ENCODE measurements at regions not wholly inside any gene's neighbourhood (a gene's known extent, or its start where the extent isn't known, plus 50 kb on each side); places are given as distances from the start of the nearest gene placed in this dataset.

- no peak overlapping the region for H3K4me3 Mint-ChIP-seq (ENCODE audit: unreplicated experiment)
- peaks cover 5% of the 10 kb centered on the region for H3K36me3 Mint-ChIP-seq (ENCODE audit: unreplicated experiment)
- DNase-seq, result no peak
- H3K4me1 Mint-ChIP-seq (ENCODE audit: low read depth, unreplicated experiment), result peaks cover 22% of the 10 kb centered on the region
- TF ChIP-seq CTCF (IDR thresholded peaks at IDR 0.05; ENCODE audit: partially characterized antibody, unreplicated experiment), result no peak
- no peaks in the 10 kb centered on the region for H3K9me3 Mint-ChIP-seq (ENCODE audit: unreplicated experiment)
- H3K27me3 Mint-ChIP-seq (ENCODE audit: unreplicated experiment), result peaks cover 4% of the 10 kb centered on the region
- no peak overlapping the region for H3K27ac Mint-ChIP-seq (ENCODE audit: unreplicated experiment)
Observed at GRCh38 chr2:765369-765768, 88.2 kb upstream of the TMEM18 start.

GRCh38 chr2:763766-764525 is 86.7 kb upstream of the TMEM18 start:
- H3K27me3 Mint-ChIP-seq (ENCODE audit: unreplicated experiment), result peaks cover 2% of the 10 kb centered on the region
- no peak for TF ChIP-seq CTCF (IDR thresholded peaks at IDR 0.05; ENCODE audit: partially characterized antibody, unreplicated experiment)
- no peak overlapping the region for H3K4me3 Mint-ChIP-seq (ENCODE audit: unreplicated experiment)
- H3K36me3 Mint-ChIP-seq (ENCODE audit: unreplicated experiment), result peaks cover 5% of the 10 kb centered on the region
- H3K27ac Mint-ChIP-seq (ENCODE audit: unreplicated experiment), result no peak overlapping the region
- DNase-seq, result no peak
- no peaks in the 10 kb centered on the region for H3K9me3 Mint-ChIP-seq (ENCODE audit: unreplicated experiment)
- H3K4me1 Mint-ChIP-seq (ENCODE audit: low read depth, unreplicated experiment), result peaks cover 22% of the 10 kb centered on the region

GRCh38 chr2:762646-763045 is 85.4 kb upstream of the TMEM18 start:
- Mint-ChIP-seq H3K27me3 (ENCODE audit: unreplicated experiment) (peaks cover 2% of the 10 kb centered on the region), H3K36me3 (ENCODE audit: unreplicated experiment) (peaks cover 5% of the 10 kb centered on the region), H3K27ac (ENCODE audit: unreplicated experiment) (no peak overlapping the region), H3K4me3 (ENCODE audit: unreplicated experiment) (no peak overlapping the region), H3K4me1 (ENCODE audit: low read depth, unreplicated experiment) (peaks cover 20% of the 10 kb centered on the region), H3K9me3 (ENCODE audit: unreplicated experiment) (no peaks in the 10 kb centered on the region)
- TF ChIP-seq CTCF (IDR thresholded peaks at IDR 0.05; ENCODE audit: partially characterized antibody, unreplicated experiment), result no peak
- no peak for DNase-seq

- no peak overlapping the region for H3K4me3 Mint-ChIP-seq (ENCODE audit: unreplicated experiment)
- no peak overlapping the region for H3K27ac Mint-ChIP-seq (ENCODE audit: unreplicated experiment)
- no peaks in the 10 kb centered on the region for H3K27me3 Mint-ChIP-seq (ENCODE audit: unreplicated experiment)
- no peaks in the 10 kb centered on the region for H3K9me3 Mint-ChIP-seq (ENCODE audit: unreplicated experiment)
- H3K4me1 Mint-ChIP-seq (ENCODE audit: low read depth, unreplicated experiment), result peaks cover 11% of the 10 kb centered on the region
- no peak for DNase-seq
- H3K36me3 Mint-ChIP-seq (ENCODE audit: unreplicated experiment), result no peaks in the 10 kb centered on the region
- TF ChIP-seq CTCF (IDR thresholded peaks at IDR 0.05; ENCODE audit: partially characterized antibody, unreplicated experiment), result no peak
Observed at GRCh38 chr2:761384-761783, 84.2 kb upstream of the TMEM18 start.

- H3K36me3 Mint-ChIP-seq (ENCODE audit: unreplicated experiment), result no peaks in the 10 kb centered on the region
- no peak for TF ChIP-seq CTCF (IDR thresholded peaks at IDR 0.05; ENCODE audit: partially characterized antibody, unreplicated experiment)
- no peaks in the 10 kb centered on the region for H3K9me3 Mint-ChIP-seq (ENCODE audit: unreplicated experiment)
- no peak overlapping the region for H3K4me3 Mint-ChIP-seq (ENCODE audit: unreplicated experiment)
- H3K27ac Mint-ChIP-seq (ENCODE audit: unreplicated experiment), result no peak overlapping the region
- no peak for DNase-seq
- peaks cover 6% of the 10 kb centered on the region for H3K4me1 Mint-ChIP-seq (ENCODE audit: low read depth, unreplicated experiment)
- peaks cover 1% of the 10 kb centered on the region for H3K27me3 Mint-ChIP-seq (ENCODE audit: unreplicated experiment)
Observed at GRCh38 chr2:760001-760400, 82.8 kb upstream of the TMEM18 start.

Measured in glutamatergic neuron (in vitro differentiated cells).